KG1 (cell line): ENCODE measurements at regions not wholly inside any gene's neighbourhood (a gene's known extent, or its start where the extent isn't known, plus 50 kb on each side); places are given as distances from the start of the nearest gene placed in this dataset.
"Not testable (repeated sequence)": the region's sequence is repeated elsewhere in the genome, so short reads cannot be mapped to it uniquely, and the experiment has no call there.

Experiments
- DNase-seq: peaks from one replicate; lab custom pipeline; 2025; lab: John Stamatoyannopoulos, UW

GRCh38 chr21:35748678-35749314, 311.5 kb downstream of the SETD4 start:
- DNase-seq: no peak

DNA sequence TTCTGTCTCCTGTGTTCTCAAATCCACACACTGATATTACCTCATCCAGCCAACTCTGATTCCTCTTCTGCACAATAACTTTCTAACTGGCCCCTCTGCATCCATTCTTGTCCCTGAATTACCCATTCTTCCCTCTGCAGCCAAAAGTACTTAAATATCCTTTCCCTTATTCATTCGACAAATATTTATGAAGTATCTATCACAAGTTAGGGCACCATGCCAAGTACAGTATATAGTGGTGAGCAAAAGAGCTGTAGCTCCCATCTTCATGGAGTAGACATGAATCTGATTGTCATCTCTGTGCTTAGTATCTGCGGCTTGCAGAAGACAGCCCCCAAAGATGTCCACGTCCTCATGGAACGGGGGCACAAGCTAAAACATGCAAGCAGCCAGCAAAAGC, 316.8 kb downstream of the SETD4 start:
- DNase-seq: no peak

GRCh38 chr21:35738347-35738961, 321.9 kb downstream of the SETD4 start:
- no peak for DNase-seq

DNA sequence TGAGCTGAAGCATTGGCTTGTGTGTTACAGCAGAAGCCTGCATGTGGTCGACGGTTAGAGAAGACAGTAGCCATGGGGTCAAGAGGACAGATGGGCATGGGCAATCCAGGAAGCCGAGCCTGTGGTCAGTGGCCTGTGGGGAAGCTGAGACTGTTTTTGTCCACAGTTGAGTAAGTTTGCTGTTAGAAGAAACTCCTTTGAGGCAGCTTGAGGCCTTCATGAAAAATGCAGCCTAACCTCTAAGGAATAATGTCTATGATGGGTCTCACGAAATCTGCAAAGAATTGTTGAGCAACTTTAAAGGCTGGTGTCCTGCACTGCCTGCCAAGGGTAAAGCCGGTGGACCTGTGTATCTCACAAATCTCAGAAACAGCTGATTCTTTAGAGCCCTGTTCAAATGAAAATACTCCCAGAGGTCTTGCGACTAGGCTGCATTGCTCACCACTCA, 322.4 kb downstream of the SETD4 start:
- no peak for DNase-seq

GRCh38 chr21:35737449-35737848, 322.9 kb downstream of the SETD4 start:
- DNase-seq: no peak

DNA sequence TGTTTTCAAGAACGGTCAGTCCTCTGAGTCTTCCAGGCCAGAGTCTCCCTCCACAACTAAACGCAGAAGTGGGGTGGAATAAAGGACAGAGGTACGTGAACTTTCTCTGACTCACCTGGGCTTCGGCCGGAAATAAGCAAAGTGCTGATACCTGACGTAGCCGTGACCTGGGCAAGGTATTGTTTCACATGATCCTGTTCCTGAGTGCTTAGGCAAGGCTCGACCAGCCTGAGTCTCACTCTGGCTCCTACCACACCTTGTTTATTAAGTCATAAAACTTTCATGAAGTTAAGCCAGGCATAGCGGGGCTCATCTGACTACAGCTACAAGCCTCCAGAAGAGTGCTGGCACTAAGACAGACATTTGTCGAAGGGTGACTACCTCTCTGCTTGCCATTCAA, 327.5 kb downstream of the SETD4 start:
- DNase-seq: no peak

- DNase-seq: no peak
Measured at GRCh38 chr21:35730325-35730724, 330.0 kb downstream of the SETD4 start.

GRCh38 chr21:35727830-35728229, 332.5 kb downstream of the SETD4 start:
- DNase-seq: no peak

GRCh38 chr21:35724156-35724555, 336.2 kb downstream of the SETD4 start:
- DNase-seq: no peak

DNA sequence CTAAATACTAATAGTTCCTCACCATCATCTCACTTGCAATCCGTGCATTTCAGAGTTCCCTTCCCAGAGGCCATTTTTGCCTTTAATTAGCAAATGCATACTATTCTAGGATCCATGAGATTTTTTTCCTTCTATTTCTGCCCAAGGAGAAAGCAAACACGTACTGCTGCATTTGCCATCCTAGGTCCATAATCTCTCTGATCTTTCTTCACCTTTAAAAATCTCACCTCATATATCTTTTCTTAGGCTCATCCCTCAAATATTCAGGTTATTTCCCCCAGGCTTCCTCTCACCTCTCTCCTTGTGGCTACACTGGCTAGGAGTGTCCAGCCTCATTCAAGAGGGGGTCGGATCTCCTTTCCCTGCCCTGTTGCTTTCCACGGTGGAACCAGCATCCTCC, 338.6 kb downstream of the SETD4 start:
- no peak for DNase-seq

GRCh38 chr21:35720208-35720731, 340.1 kb downstream of the SETD4 start:
- no peak for DNase-seq

- no peak for DNase-seq
Measured at GRCh38 chr21:35719080-35719479, 341.2 kb downstream of the SETD4 start.

DNA sequence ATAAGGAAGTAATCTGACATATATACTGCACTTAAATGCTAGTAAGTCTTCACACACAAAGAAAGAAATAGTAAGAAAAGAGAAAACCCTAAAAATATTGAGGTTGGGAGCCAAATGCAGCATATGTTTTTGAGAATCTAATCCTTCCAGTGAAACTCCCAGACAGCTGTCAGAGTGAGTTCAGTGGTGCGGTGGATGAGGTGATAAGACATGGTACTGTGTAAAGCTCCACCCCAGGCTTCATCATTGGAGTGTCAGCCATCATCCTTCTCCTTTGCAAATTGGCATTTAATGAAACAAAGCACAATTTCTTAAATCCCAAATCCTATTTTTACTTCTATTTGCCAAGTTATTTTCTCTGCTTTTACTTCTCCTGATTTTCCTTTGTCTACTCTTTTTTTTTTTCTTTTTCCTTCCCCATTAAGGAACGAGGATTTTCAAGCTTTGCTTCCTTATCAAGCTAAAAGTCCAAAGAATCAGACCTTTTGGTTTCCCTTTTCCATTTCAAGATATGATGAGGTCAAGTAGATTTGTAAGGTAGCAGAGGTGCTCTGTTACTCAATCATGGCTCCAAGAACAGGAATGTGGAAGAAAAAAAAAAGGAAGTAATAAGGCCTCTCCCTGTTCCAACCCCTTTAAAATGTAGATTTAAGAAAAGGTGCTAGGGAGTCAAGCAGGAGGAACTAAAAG, 343.3 kb downstream of the SETD4 start:
- DNase-seq: no peak

DNA sequence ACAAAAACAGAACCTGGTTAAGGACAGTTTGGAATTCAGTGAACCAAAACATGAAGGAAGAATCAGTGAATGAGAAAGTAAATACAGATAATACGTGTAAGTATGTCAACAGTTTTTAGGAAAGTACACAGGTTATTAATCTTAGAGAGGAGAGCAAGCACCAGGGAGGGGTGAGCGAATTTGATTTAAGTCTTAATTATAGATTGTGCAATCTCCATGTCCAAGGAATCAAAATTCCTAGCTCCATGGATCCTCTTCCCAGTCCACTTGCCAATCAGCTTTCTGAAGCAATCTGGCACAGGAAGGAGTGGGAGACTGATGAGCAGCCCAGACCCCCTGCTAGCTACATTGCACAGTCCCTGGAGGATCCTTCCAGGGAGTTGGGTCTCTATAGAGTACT, 346.4 kb downstream of the SETD4 start:
- no peak for DNase-seq

DNA sequence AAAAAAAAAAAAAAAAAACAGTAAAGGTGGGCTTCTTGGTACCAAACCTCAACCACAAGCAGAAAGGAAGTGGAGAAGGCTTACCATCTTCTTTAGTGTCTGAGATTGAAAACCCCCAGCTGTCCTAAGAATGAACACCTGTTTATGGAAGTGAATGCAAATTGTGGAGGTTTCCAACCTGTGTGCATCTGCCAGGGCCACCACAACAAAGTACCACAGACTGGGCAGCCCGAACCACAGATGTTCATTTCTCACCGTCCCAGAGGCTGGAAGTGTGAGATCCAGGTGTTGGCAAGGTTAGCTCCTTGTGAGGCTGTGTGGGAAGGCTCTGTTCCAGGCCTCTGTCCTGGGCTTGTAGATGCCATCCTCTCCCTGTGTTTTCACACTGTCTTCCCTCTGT, 348.7 kb downstream of the SETD4 start:
- no peak for DNase-seq

- DNase-seq: no peak
Measured at GRCh38 chr21:35711213-35711612, 349.1 kb downstream of the SETD4 start.

DNA sequence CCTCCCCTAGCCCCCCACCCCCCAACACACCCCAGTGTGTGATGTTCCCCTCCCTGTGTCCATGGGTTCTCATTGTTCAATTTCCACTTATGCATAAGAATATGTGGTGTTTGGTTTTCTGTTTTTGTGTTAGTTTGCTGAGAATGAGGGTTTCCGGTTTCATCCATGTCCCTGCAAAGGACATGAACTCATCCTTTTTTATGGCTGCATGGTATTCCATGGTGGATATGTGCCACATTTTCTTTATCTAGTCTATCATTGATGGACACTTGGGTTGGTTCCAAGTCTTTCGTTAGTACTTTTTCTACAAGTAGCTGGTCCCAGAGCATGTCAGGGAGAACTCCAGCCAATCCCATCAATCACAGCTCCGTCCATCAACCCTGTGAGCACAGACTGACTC, 350.3 kb downstream of the SETD4 start:
- not testable (repeated sequence) for DNase-seq

DNA sequence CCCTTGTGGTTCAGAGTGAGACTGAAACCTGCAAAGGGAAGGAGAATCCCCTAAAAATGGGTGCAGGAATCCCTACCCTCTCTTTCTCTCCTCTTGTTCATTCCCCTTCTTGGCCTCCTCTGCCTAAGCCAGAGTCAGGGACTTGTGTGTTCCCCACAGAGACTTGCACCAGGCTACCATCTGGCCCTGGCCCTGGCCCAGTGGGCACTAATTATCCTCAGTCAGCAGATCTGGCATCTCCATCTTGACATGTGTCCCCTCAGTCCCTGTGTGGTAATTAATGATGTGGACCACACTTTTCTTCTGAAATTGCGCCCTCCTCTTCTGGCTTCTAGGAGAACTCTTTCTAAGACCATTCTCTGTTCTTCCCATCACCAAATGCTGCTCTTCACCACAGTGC, 354.4 kb downstream of the SETD4 start:
- no peak for DNase-seq

- no peak for DNase-seq
Measured at GRCh38 chr21:35705237-35705887, 355.0 kb downstream of the SETD4 start.

GRCh38 chr21:35703704-35704103, 356.6 kb downstream of the SETD4 start:
- no peak for DNase-seq

DNA sequence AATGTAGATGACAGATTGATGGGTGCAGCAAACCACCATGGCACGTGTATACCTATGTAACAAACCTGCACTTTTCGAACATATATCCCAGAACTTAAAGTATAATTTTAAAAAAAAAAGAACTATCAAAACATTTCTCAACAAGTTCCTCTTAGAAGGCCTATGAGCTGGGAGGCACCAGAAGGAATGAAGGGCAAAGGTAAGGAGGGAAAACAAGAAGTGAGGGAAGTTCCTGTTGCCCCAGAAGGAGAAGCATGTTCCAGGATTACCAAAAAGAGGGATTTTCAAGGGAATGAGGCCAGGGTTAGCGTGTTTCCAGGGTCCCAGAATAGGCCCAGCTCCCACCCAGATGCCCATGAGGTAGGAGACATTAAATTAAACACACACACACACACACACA, 361.0 kb downstream of the SETD4 start:
- DNase-seq: no peak

- peak; percentile 46 for DNase-seq
Measured at GRCh38 chr21:35697321-35697808, 363.0 kb downstream of the SETD4 start.

DNA sequence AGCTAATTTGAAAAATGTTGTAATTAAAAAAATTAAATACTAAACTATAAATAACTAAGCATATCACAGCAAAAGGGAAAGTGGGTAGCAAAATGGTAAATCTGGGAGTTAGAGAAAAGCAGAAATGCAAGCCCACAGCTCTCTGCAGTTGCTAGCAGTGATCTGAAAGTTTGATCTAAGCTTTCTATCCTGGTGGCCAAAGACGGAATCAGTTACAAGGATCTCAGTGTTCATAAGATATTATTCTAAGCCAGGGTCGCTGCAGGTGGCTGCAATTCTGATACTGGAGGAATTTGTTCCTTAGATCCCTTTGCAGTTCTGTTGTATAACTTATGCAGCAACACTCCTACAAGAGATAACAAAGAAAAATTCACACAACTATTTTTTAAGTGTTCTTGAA, 363.7 kb downstream of the SETD4 start:
- no peak for DNase-seq
